ENCODE measurements at regions not wholly inside any gene's neighbourhood (a gene's known extent, or its start where the extent isn't known, plus 50 kb on each side); places are given as distances from the start of the nearest gene placed in this dataset.

DNA sequence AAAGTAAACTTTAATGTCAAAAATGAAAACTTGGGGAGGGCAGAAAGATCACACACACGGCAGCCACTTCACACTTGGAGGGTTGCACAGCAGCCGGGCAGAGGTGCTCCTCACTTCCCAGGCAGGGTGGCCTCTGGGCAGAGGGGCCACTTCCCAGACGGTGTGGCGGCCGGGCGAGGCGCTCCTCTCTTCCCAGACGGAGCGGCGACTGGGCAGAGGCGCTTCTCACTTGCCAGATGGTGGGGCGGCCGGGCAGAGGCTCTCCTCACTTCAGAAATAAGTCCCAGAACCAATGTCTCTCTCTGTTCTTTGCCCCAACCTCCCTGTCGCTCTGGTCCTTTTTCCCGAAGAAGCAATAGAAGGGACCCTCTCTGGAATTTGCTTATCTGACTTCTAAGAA is 65.7 kb upstream of the LRPPRC start:
- Histone ChIP-seq H3K23ac (ENCODE audit: insufficient read length, low read depth, low read length) (no peak overlapping the region), H3K4me2 (ENCODE audit: insufficient read depth, insufficient read length, low read length) (no peak overlapping the region), H3K9ac (ENCODE audit: extremely low read depth, insufficient read length, low read length) (no peak overlapping the region), H2BK15ac (ENCODE audit: low read depth, low read length) (no peak overlapping the region), H3K27me3 (ENCODE audit: insufficient read depth, low read length) (no peaks in the 10 kb centered on the region), H2BK12ac (ENCODE audit: insufficient read length, low read depth, low read length) (no peak overlapping the region), H2AK5ac (ENCODE audit: insufficient read length, low read length) (no peak overlapping the region), H2BK20ac (ENCODE audit: low read depth, low read length, poor library complexity, severe bottlenecking) (no peak overlapping the region), H3T11ph (ENCODE audit: low read length) (no peak overlapping the region), H3K9me3 (ENCODE audit: control insufficient read depth, low read depth, low read length) (peaks cover 6% of the 10 kb centered on the region), H2BK120ac (ENCODE audit: low read depth, low read length, poor library complexity, severe bottlenecking) (no peak overlapping the region), H4K5ac (ENCODE audit: insufficient read length, low read depth, low read length) (no peak overlapping the region), H2BK5ac (ENCODE audit: insufficient read length, low read length) (no peak overlapping the region), H3K14ac (ENCODE audit: insufficient read depth, low read length) (no peak overlapping the region), H3K79me2 (ENCODE audit: insufficient read depth, low read length) (no peaks in the 10 kb centered on the region), H3K79me1 (ENCODE audit: insufficient read depth, low read depth, low read length, poor library complexity, severe bottlenecking) (no peaks in the 10 kb centered on the region), H3K23me2 (ENCODE audit: insufficient read length, low read depth, low read length, poor library complexity, severe bottlenecking) (no peaks in the 10 kb centered on the region), H4K8ac (replicated peaks; ENCODE audit: insufficient read length, low read depth, low read length) (no peak overlapping the region), H3K27ac (ENCODE audit: insufficient read length, low read depth, low read length) (no peak overlapping the region), H2AFZ (ENCODE audit: low read length) (no peak overlapping the region), H3K56ac (ENCODE audit: insufficient read length, low read depth, low read length) (no peak overlapping the region), H3K18ac (ENCODE audit: insufficient read length, low read depth, low read length) (no peak overlapping the region), H4K20me1 (ENCODE audit: control insufficient read depth, insufficient read depth, insufficient read length) (no peaks in the 10 kb centered on the region), H3K4ac (ENCODE audit: low read depth, low read length) (no peak overlapping the region), H4K91ac (ENCODE audit: insufficient read length, low read depth, low read length) (no peak overlapping the region), H3K4me1 (ENCODE audit: insufficient read depth, low read length) (no peaks in the 10 kb centered on the region)
- Mint-ChIP-seq H3K9me3 (peaks cover 43 to 45% of the 10 kb centered on the region in 2 experiments), H3K27me3 (ENCODE audit: low read depth) (peaks cover 51% of the 10 kb centered on the region), H3K27ac (no peak overlapping the region), H3K4me3 (no peak overlapping the region), H3K36me3 (ENCODE audit: insufficient read depth in 1 of 3, low read depth in 3 of 3) (peaks cover 25 to 38% (median 29%) of the 10 kb centered on the region in 3 experiments), H3K4me1 (peaks cover 10 to 13% of the 10 kb centered on the region in 2 experiments)
- no peak for TF ChIP-seq CTCF (conservative IDR thresholded peaks at IDR 0.05)
- DNase-seq = no peak
- no CpG with 5 or more reads among the region's 15 CpGs for WGBS (ENCODE audit: extremely low coverage, insufficient read length, low lambda C conversion rate)
